ENCODE measurements at regions not wholly inside any gene's neighbourhood (a gene's known extent, or its start where the extent isn't known, plus 50 kb on each side); places are given as distances from the start of the nearest gene placed in this dataset.

GRCh38 chr20:48309293-48309692 lies 518.5 kb downstream of the PREX1 start:
- no peak for TF ChIP-seq CTCF (IDR thresholded peaks at IDR 0.05)
- TF ChIP-seq EZH2 (IDR thresholded peaks at IDR 0.05): no peak
- TF ChIP-seq EZH2phosphoT487 (IDR thresholded peaks at IDR 0.05): no peak
